T47D (cell line): ENCODE measurements at regions not wholly inside any gene's neighbourhood (a gene's known extent, or its start where the extent isn't known, plus 50 kb on each side); places are given as distances from the start of the nearest gene placed in this dataset.

ENCODE experiments used
- DNase-seq, 2 experiments: peaks; one replicate each; pipeline versions ENCODE4 v3.0.0 to v3.0.0-alpha.2; 2011 to 2012; ENCODE audit warnings: low read depth in 1 of 2, low spot score in 1 of 2
- JUND ChIP-seq: IDR thresholded peaks from 2 replicates; pipeline ENCODE4 v1.6.1; 2012; ENCODE audit warnings: low read depth
- in situ Hi-C: cut with HindIII; loops from 2 replicates; pipeline ENCODE4 v1.10.0; 2016; ENCODE audit warnings: low sequenced_read_pairs, low pct_unique_long_range_greater_than_20kb

- DNase-seq: no peak
- TF ChIP-seq JUND: no peak
- in situ Hi-C loops: no loop called here
These were observed 99.6 kb upstream of the OBI1 start for GRCh38 chr13:78758549-78758948.

GRCh38 chr13:78753435-78753834 is 94.5 kb upstream of the OBI1 start:
- in situ Hi-C loops: no loop called here
- TF ChIP-seq JUND: no peak

GRCh38 chr13:78750735-78751134 is 91.8 kb upstream of the OBI1 start:
- TF ChIP-seq JUND: no peak
- DNase-seq: no peak
- in situ Hi-C loops: no loop called here

More at GRCh38 chr13:78753435-78753834, 94.5 kb upstream of the OBI1 start:
- DNase-seq: no peak

- DNase-seq: no peak
- TF ChIP-seq JUND: no peak
- in situ Hi-C loops: no loop called here
These were observed 85.0 kb upstream of the OBI1 start for GRCh38 chr13:78743973-78744372.

- TF ChIP-seq JUND: no peak
- in situ Hi-C loops: no loop called here
- no peak for DNase-seq
These were observed 83.7 kb upstream of the OBI1 start for GRCh38 chr13:78742659-78743058.

- DNase-seq: no peak
- in situ Hi-C loops: no loop called here
- TF ChIP-seq JUND: no peak
These were observed 77.2 kb upstream of the OBI1 start for GRCh38 chr13:78736142-78736541.

- no peak for TF ChIP-seq JUND
- in situ Hi-C loops: no loop called here
- no peak for DNase-seq
These were observed 73.6 kb upstream of the OBI1 start for GRCh38 chr13:78732445-78733017.

- no peak for DNase-seq
- in situ Hi-C loops: no loop called here
- no peak for TF ChIP-seq JUND
These were observed 63.7 kb upstream of the OBI1 start for GRCh38 chr13:78722700-78723099.

- TF ChIP-seq JUND: no peak
- in situ Hi-C loops: no loop called here
- DNase-seq: no peak
These were observed 60.4 kb upstream of the OBI1 start for GRCh38 chr13:78719367-78719766.

GRCh38 chr13:78714717-78715116 is 55.8 kb upstream of the OBI1 start:
- no peak for DNase-seq
- TF ChIP-seq JUND: no peak
- in situ Hi-C loops: no loop called here

GRCh38 chr13:78712831-78713230 is 53.9 kb upstream of the OBI1 start:
- no peak for DNase-seq
- in situ Hi-C loops: no loop called here
- no peak for TF ChIP-seq JUND

GRCh38 chr13:78709028-78709427 is 50.1 kb upstream of the OBI1 start:
- no peak for TF ChIP-seq JUND
- in situ Hi-C loops: no loop called here
- no peak for DNase-seq
